Neural progenitor cell (in vitro differentiated cells): ENCODE measurements at regions not wholly inside any gene's neighbourhood (a gene's known extent, or its start where the extent isn't known, plus 50 kb on each side); places are given as distances from the start of the nearest gene placed in this dataset.

Experiments used
- CTCF ChIP-seq: fragments of 200-600 bp; sonication (generic); IDR thresholded peaks from 2 replicates; pipeline ENCODE4 v1.5.1; 2017; ENCODE audit warnings: antibody characterized with exemption, mild to moderate bottlenecking
- EZH2 ChIP-seq: fragments of 200-600 bp; sonication (generic); IDR thresholded peaks from 2 replicates; pipeline ENCODE4 v1.6.1; 2017; ENCODE audit warnings: antibody characterized with exemption, mild to moderate bottlenecking, moderate library complexity
- EZH2phosphoT487 ChIP-seq: fragments of 200-600 bp; sonication (generic); IDR thresholded peaks from 2 replicates; pipeline ENCODE4 v1.6.1; 2017; ENCODE audit warnings: antibody characterized with exemption

GRCh38 chr2:241994556-241995213 lies 125.2 kb downstream of the RTP5 start:
- TF ChIP-seq CTCF (no peak), EZH2phosphoT487 (no peak), EZH2 (no peak)
